ENCODE measurements at regions not wholly inside any gene's neighbourhood (a gene's known extent, or its start where the extent isn't known, plus 50 kb on each side); places are given as distances from the start of the nearest gene placed in this dataset.

GRCh38 chr10:62972103-62972502, 155.9 kb upstream of the EGR2 start:
- no peak for TF ChIP-seq MAX (IDR thresholded peaks at IDR 0.05)
- no peak for TF ChIP-seq ZBTB7A (IDR thresholded peaks at IDR 0.05; ENCODE audit: low read depth)
- no peak for TF ChIP-seq USF1 (IDR thresholded peaks at IDR 0.05)
- no peak for TF ChIP-seq TEAD4 (IDR thresholded peaks at IDR 0.05)
- TF ChIP-seq CEBPB (IDR thresholded peaks at IDR 0.05) = no peak
- no peak for TF ChIP-seq EP300 (IDR thresholded peaks at IDR 0.05; ENCODE audit: borderline replicate concordance)
- TF ChIP-seq TAF1 (IDR thresholded peaks at IDR 0.05; ENCODE audit: low read depth) = no peak
- TF ChIP-seq YY1 (IDR thresholded peaks at IDR 0.05; ENCODE audit: low read depth) = no peak
- no peak for TF ChIP-seq RAD21 (IDR thresholded peaks at IDR 0.05; ENCODE audit: low read depth)
